Thyroid gland (tissue), 4 donors: ENCODE measurements at regions not wholly inside any gene's neighbourhood (a gene's known extent, or its start where the extent isn't known, plus 50 kb on each side); places are given as distances from the start of the nearest gene placed in this dataset.

Experiments used
- DNase-seq, 2 donors: peaks; one replicate each; pipeline ENCODE4 v3.0.0-alpha.2; 2019
- H3K27ac ChIP-seq, 3 donors: fragments of 200-600 bp; sonication (generic); 1 replicate in 2 of 3; 2 replicates in 1 of 3; pipeline ENCODE4 v1.5.1; 2016 to 2019; ENCODE audit warnings: mild to moderate bottlenecking in 1 of 3, moderate library complexity in 1 of 3
- H3K27me3 ChIP-seq: fragments of 200-600 bp; sonication (generic); one replicate; pipeline ENCODE4 v1.5.1; 2019
- H3K36me3 ChIP-seq, 2 donors: fragments of 200-600 bp; sonication (generic); one replicate each; pipeline ENCODE4 v1.5.1; 2016 to 2019
- H3K4me1 ChIP-seq, 2 donors: fragments of 200-600 bp; sonication (generic); one replicate each; pipeline ENCODE4 v1.5.1; 2017 to 2019
- H3K4me3 ChIP-seq, 3 donors: fragments of 200-600 bp; sonication (generic); replicated peaks in 1 of 3; 1 replicate in 2 of 3; 2 replicates in 1 of 3; pipeline ENCODE4 v1.5.1; 2016; ENCODE audit warnings: mild to moderate bottlenecking in 1 of 3
- H3K9me3 ChIP-seq: fragments of 200-600 bp; sonication (generic); one replicate; pipeline ENCODE4 v1.5.1; 2017
- CTCF ChIP-seq, 6 experiments: fragments of 200-600 bp in 3 of 6; fragments of 450-650 bp in 3 of 6; sonication (generic) in 3 of 6; IDR thresholded peaks; one replicate each; pipeline ENCODE4 v1.5.1; 2016 to 2019; ENCODE audit warnings: antibody characterized with exemption in 6 of 6, mild to moderate bottlenecking in 2 of 6, inconsistent platforms in 1 of 6, moderate library complexity in 1 of 6
- POLR2A ChIP-seq, 2 donors: fragments of 450-650 bp; IDR thresholded peaks; one replicate each; pipeline ENCODE4 v1.6.1; 2017; ENCODE audit warnings: antibody characterized with exemption in 2 of 2, mild to moderate bottlenecking in 2 of 2, moderate library complexity in 1 of 2
- WGBS, 2 donors: methylation state at CpG; one replicate each; pipeline ENCODE4 v1.1.5; 2017; 5-methylcytosine and 5-hydroxymethylcytosine counted together
- intact Hi-C: fragments of 100-400 bp; cut with DNase I; formaldehyde crosslinking; loops from one replicate; pipeline ENCODE4 v1.15.1; 2023

DNA sequence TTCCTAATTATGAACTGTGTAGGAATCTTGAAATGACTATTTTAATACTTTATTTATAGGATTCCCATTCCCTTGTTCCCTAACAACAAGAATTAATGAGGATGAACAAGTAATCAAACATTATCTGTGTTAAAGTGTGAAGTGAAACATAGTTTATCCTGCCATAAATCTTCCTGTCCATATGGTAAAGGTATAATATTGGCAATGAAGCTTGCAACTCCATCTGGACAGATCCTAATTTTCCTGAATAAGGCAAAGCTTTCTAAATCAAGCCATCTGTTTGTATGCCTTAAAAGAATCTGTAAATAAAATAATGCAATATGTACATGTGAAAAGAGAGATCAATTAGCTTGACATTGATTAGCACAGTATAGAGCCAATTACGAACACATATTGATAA lies 529.0 kb downstream of the ANKRD7 start:
- 93 to 96% methylated on average over 1 of the region's 1 CpG for WGBS, 2 donors
- intact Hi-C loops, result no loop called here

GRCh38 chr7:118754608-118755007 lies 530.1 kb downstream of the ANKRD7 start:
- Histone ChIP-seq H3K36me3 (no peaks in the 10 kb centered on the region), H3K9me3 (no peaks in the 10 kb centered on the region), H3K4me1 (no peaks in the 10 kb centered on the region), H3K27me3 (no peaks in the 10 kb centered on the region), H3K27ac (no peak overlapping the region), H3K4me3 (no peak overlapping the region)
- intact Hi-C loops, result no loop called here
- 71 to 77% methylated on average over 3 of the region's 3 CpGs for WGBS, 2 donors
- TF ChIP-seq CTCF (IDR thresholded peaks at IDR 0.05), result no peak
- no peak for TF ChIP-seq POLR2A (IDR thresholded peaks at IDR 0.05)
- no peak for DNase-seq

More for the DNA sequence above, 529.0 kb downstream of the ANKRD7 start:
- Histone ChIP-seq H3K4me3 (no peak overlapping the region), H3K9me3 (no peaks in the 10 kb centered on the region), H3K36me3 (no peaks in the 10 kb centered on the region), H3K4me1 (no peaks in the 10 kb centered on the region), H3K27me3 (no peaks in the 10 kb centered on the region), H3K27ac (no peak overlapping the region)
- TF ChIP-seq POLR2A (IDR thresholded peaks at IDR 0.05) (no peak), CTCF (IDR thresholded peaks at IDR 0.05) (no peak)
- DNase-seq, result no peak

DNA sequence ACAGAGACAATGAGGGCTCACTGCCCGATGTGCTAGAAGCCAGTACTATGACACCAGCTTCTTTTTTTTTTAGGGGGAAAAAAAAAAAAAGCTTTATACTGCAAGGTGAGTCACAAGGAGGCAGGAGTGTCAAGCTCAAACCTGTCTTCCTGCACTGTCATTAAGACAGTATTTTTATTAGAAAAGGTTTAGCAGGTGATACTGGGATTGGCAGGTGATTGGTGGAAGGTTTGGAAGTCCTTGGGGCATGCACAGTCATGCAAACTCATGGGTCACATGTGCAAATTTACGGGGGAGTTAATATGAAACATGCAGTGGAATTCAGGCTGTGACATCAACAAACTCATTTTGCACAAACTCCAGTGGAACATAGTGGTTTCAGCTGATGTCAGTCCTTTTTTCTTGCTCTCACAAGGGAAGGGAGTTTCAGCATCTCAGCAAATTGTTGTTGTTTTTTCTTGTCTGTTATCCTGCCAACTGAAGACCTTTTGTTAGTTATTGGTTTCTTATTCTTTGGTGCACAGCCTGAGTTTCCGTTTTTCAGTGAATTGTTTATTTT lies 530.6 kb downstream of the ANKRD7 start:
- TF ChIP-seq CTCF (IDR thresholded peaks at IDR 0.05), result no peak
- no peak for TF ChIP-seq POLR2A (IDR thresholded peaks at IDR 0.05)

GRCh38 chr7:118757066-118757465 lies 532.6 kb downstream of the ANKRD7 start:
- DNase-seq, result no peak
- Histone ChIP-seq H3K27me3 (no peaks in the 10 kb centered on the region), H3K4me3 (no peak overlapping the region), H3K27ac (no peak overlapping the region), H3K4me1 (no peaks in the 10 kb centered on the region), H3K36me3 (no peaks in the 10 kb centered on the region), H3K9me3 (no peaks in the 10 kb centered on the region)
- WGBS, 2 donors, result 90% methylated on average over 3 of the region's 3 CpGs
- intact Hi-C loops, result no loop called here
- TF ChIP-seq POLR2A (IDR thresholded peaks at IDR 0.05) (no peak), CTCF (IDR thresholded peaks at IDR 0.05) (no peak)

More for the DNA sequence above, 530.6 kb downstream of the ANKRD7 start:
- no peak overlapping the region for H3K4me3 ChIP-seq
- 71 to 75% methylated on average over 3 of the region's 3 CpGs for WGBS, 2 donors
- H3K36me3 ChIP-seq, result no peaks in the 10 kb centered on the region
- H3K27ac ChIP-seq, result no peak overlapping the region
- H3K4me1 ChIP-seq, result no peaks in the 10 kb centered on the region
- intact Hi-C loops, result no loop called here
- H3K27me3 ChIP-seq, result no peaks in the 10 kb centered on the region
- no peak for DNase-seq
- no peaks in the 10 kb centered on the region for H3K9me3 ChIP-seq

- intact Hi-C loops, result no loop called here
- no peaks in the 10 kb centered on the region for H3K4me1 ChIP-seq
- H3K9me3 ChIP-seq, result no peaks in the 10 kb centered on the region
- no peak overlapping the region for H3K4me3 ChIP-seq
- no peaks in the 10 kb centered on the region for H3K36me3 ChIP-seq
- H3K27me3 ChIP-seq, result no peaks in the 10 kb centered on the region
- no peak for TF ChIP-seq POLR2A (IDR thresholded peaks at IDR 0.05)
- H3K27ac ChIP-seq, result no peak overlapping the region
- DNase-seq, result no peak
Measured at GRCh38 chr7:118758582-118758981, 534.1 kb downstream of the ANKRD7 start.

- no peak overlapping the region for H3K27ac ChIP-seq
- no peak overlapping the region for H3K4me3 ChIP-seq
- H3K36me3 ChIP-seq, result no peaks in the 10 kb centered on the region
- H3K9me3 ChIP-seq, result no peaks in the 10 kb centered on the region
- intact Hi-C loops, result no loop called here
- H3K27me3 ChIP-seq, result no peaks in the 10 kb centered on the region
- DNase-seq, result no peak
- TF ChIP-seq CTCF (IDR thresholded peaks at IDR 0.05) (no peak), POLR2A (IDR thresholded peaks at IDR 0.05) (no peak)
- no peaks in the 10 kb centered on the region for H3K4me1 ChIP-seq
Measured at GRCh38 chr7:118759921-118760320, 535.4 kb downstream of the ANKRD7 start.
